ENCODE measurements at regions not wholly inside any gene's neighbourhood (a gene's known extent, or its start where the extent isn't known, plus 50 kb on each side); places are given as distances from the start of the nearest gene placed in this dataset.

- Histone ChIP-seq H3K4me3 (no peak overlapping the region), H3K9me3 (no peaks in the 10 kb centered on the region), H3K4me1 (ENCODE audit: low read depth) (no peaks in the 10 kb centered on the region), H3K36me3 (ENCODE audit: low read depth) (no peaks in the 10 kb centered on the region)
- no peak for ATAC-seq
- TF ChIP-seq, protein P1, sequence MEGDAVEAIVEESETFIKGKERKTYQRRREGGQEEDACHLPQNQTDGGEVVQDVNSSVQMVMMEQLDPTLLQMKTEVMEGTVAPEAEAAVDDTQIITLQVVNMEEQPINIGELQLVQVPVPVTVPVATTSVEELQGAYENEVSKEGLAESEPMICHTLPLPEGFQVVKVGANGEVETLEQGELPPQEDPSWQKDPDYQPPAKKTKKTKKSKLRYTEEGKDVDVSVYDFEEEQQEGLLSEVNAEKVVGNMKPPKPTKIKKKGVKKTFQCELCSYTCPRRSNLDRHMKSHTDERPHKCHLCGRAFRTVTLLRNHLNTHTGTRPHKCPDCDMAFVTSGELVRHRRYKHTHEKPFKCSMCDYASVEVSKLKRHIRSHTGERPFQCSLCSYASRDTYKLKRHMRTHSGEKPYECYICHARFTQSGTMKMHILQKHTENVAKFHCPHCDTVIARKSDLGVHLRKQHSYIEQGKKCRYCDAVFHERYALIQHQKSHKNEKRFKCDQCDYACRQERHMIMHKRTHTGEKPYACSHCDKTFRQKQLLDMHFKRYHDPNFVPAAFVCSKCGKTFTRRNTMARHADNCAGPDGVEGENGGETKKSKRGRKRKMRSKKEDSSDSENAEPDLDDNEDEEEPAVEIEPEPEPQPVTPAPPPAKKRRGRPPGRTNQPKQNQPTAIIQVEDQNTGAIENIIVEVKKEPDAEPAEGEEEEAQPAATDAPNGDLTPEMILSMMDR (IDR thresholded peaks at IDR 0.05) = no peak
- no peak for DNase-seq
- intact Hi-C loops (cut with DNase I, micrococcal nuclease) = no loop called here
Observed at GRCh38 chr18:77896586-77897252, 647.1 kb downstream of the GALR1 start.

DNA sequence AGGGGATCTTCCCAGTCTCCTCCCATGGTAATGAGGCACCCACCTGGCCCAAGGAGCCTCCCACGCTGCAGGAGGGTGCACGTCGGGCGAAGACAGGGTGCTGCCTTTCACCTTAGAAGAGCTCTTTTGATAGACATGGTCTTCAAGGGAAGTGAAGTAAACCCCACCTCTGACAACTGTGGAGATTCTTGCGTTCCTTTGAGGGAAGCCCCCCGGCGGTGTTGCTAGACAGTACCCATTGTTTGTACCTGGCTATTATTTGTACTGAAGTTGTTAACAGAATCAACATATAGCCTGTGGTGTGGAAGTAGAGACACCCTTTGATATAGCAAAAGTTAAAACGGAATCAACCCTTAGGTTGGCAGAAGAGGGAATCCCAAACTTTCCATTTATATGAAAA is 648.0 kb downstream of the GALR1 start:
- DNase-seq = no peak
- H3K9me3 ChIP-seq = no peaks in the 10 kb centered on the region
- ATAC-seq = no peak
- intact Hi-C loops (cut with DNase I, micrococcal nuclease) = no loop called here
- H3K36me3 ChIP-seq (ENCODE audit: low read depth) = no peaks in the 10 kb centered on the region
- H3K4me3 ChIP-seq = no peak overlapping the region
- no peaks in the 10 kb centered on the region for H3K4me1 ChIP-seq (ENCODE audit: low read depth)
- TF ChIP-seq, protein P1 (IDR thresholded peaks at IDR 0.05) = no peak

DNA sequence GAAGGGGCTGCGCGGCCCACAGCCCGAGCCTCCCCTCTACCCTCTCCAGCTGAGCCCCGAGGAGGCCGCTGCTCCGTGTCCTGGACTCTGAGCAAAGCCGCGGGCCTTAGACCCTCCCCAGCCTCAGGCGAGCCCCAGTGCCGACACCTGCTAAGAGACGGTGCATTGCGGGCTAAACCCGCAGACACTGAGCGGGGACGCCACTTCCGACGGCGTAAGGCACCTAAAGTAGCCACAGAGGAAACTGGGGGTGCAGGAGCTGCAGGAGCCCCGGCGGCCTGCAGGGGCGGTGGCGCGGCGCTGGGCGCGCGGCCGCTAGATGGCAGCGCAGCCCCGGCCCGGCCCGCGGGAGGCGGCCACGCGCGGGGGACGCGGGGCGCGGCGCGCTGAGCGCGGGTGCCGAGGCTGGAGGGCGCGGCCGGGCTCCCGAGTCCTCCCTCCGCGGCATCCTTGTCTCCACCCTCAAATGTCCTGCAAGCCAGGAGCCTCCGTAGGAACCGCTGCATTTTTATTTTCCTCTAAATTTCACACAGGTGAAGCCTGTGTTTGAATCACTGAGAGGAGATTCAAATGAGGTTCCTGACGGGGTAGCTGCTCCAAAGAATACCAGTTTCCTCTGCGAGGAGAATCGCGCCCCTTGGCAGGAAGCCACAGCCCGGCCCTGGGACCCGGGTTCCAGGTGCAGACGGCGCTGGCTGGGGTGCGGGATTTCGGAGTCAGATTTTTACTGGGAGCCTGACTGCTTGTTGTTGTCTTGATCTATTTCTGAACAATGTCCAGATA is 650.5 kb downstream of the GALR1 start:
- Histone ChIP-seq H3K4me3 (no peak overlapping the region), H3K4me1 (ENCODE audit: low read depth) (no peaks in the 10 kb centered on the region), H3K9me3 (no peaks in the 10 kb centered on the region), H3K36me3 (ENCODE audit: low read depth) (no peaks in the 10 kb centered on the region)
- DNase-seq (peak in 2 of 3 donors; percentile 23 to 39), ATAC-seq (peak; percentile 94)
- TF ChIP-seq, protein P1 (IDR thresholded peaks at IDR 0.05) = peak; percentile 72
- intact Hi-C loops (cut with DNase I, micrococcal nuclease) = no loop called here

- H3K36me3 ChIP-seq (ENCODE audit: low read depth) = no peaks in the 10 kb centered on the region
- intact Hi-C loops (cut with DNase I, micrococcal nuclease) = no loop called here
- H3K9me3 ChIP-seq = no peaks in the 10 kb centered on the region
- TF ChIP-seq, protein P1 (IDR thresholded peaks at IDR 0.05) = no peak
- DNase-seq (no peak), ATAC-seq (no peak)
- H3K4me3 ChIP-seq = no peak overlapping the region
- H3K4me1 ChIP-seq (ENCODE audit: low read depth) = no peaks in the 10 kb centered on the region
Observed at GRCh38 chr18:77905011-77905410, 655.4 kb downstream of the GALR1 start.

DNA sequence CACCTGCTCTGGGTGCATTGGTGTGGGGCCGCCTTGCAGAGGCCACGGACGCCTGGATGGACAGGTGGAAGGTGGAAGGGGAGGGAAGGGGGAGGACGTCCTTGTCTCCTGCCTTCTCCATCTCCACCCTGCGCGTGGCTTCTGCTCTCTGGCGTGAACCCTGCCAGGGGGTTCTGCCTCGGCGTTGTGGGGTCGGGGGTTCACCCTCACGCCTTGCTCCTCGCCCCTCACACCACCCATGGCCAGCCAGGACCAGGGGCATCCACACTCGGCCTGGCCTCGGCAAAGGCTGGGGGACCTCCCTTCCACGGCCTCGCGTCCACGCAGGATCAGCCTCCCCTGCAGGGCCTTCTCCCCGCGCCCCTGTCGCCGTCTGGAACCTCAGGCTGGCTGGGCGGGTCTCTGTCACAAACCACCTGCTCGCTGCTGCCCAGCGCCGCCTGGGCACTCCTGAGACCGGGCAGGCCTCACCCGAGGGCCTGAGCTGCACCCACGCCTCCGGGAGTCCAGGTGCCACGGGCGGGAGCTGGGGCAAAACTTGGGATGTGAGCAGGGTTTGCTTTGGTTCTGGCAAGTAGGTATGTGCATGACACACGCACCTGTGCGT is 655.9 kb downstream of the GALR1 start:
- intact Hi-C loops (cut with DNase I, micrococcal nuclease) = no loop called here
- H3K9me3 ChIP-seq = no peaks in the 10 kb centered on the region
- ATAC-seq = no peak
- TF ChIP-seq, protein P1 (IDR thresholded peaks at IDR 0.05) = no peak
- H3K4me1 ChIP-seq (ENCODE audit: low read depth) = no peaks in the 10 kb centered on the region
- H3K36me3 ChIP-seq (ENCODE audit: low read depth) = no peaks in the 10 kb centered on the region
- H3K4me3 ChIP-seq = no peak overlapping the region
- DNase-seq = no peak
